ENCODE measurements at regions not wholly inside any gene's neighbourhood (a gene's known extent, or its start where the extent isn't known, plus 50 kb on each side); places are given as distances from the start of the nearest gene placed in this dataset.

DNA sequence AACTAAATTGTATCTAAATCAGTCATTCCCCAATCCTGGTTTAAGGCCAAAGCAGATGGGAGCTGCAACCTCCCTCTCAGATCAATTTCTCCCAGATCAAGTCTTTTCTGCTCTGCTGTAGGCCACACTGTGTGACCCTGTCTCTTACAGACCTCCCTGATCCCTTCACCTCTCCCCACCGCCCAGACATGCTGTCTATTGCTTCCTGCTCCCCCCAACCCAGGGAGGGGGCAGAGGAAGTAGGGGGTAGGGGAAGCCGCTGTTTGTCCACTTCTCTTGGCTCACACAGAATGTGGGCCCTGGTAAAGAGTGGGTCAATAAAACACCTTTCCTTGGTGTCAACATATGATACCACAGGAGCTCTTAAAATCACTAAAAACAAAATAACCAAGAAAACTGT lies 226.3 kb downstream of the ENC1 start:
- Histone ChIP-seq H3F3A (ENCODE audit: low read depth) (no peaks in the 10 kb centered on the region), H3K27me3 (no peaks in the 10 kb centered on the region), H3K79me2 (ENCODE audit: low read depth) (no peaks in the 10 kb centered on the region), H3K4me2 (no peak overlapping the region), H3K36me3 (no peaks in the 10 kb centered on the region), H3K9ac (no peak overlapping the region), H3K4me1 (peaks cover 36% of the 10 kb centered on the region), H4K20me1 (ENCODE audit: low read depth) (no peaks in the 10 kb centered on the region), H3K9me3 (ENCODE audit: low read depth) (no peaks in the 10 kb centered on the region), H3K27ac (no peak overlapping the region), H2AFZ (replicated peaks) (no peak overlapping the region), H3K4me3 (no peak overlapping the region)
- Mint-ChIP-seq H3K4me1 (peaks cover 44% of the 10 kb centered on the region), H3K27ac (no peak overlapping the region), H3K36me3 (no peaks in the 10 kb centered on the region), H3K27me3 (ENCODE audit: insufficient read depth, low read depth) (peaks cover 5% of the 10 kb centered on the region), H3K4me3 (no peak overlapping the region), H3K9me3 (no peaks in the 10 kb centered on the region)
- TF ChIP-seq EZH2phosphoT487 (IDR thresholded peaks at IDR 0.05) (no peak), EZH2 (IDR thresholded peaks at IDR 0.05) (no peak)
- TF ChIP-seq, protein P1, sequence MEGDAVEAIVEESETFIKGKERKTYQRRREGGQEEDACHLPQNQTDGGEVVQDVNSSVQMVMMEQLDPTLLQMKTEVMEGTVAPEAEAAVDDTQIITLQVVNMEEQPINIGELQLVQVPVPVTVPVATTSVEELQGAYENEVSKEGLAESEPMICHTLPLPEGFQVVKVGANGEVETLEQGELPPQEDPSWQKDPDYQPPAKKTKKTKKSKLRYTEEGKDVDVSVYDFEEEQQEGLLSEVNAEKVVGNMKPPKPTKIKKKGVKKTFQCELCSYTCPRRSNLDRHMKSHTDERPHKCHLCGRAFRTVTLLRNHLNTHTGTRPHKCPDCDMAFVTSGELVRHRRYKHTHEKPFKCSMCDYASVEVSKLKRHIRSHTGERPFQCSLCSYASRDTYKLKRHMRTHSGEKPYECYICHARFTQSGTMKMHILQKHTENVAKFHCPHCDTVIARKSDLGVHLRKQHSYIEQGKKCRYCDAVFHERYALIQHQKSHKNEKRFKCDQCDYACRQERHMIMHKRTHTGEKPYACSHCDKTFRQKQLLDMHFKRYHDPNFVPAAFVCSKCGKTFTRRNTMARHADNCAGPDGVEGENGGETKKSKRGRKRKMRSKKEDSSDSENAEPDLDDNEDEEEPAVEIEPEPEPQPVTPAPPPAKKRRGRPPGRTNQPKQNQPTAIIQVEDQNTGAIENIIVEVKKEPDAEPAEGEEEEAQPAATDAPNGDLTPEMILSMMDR (IDR thresholded peaks at IDR 0.05) = no peak
- DNase-seq (ENCODE audit: low spot score) = no peak

DNA sequence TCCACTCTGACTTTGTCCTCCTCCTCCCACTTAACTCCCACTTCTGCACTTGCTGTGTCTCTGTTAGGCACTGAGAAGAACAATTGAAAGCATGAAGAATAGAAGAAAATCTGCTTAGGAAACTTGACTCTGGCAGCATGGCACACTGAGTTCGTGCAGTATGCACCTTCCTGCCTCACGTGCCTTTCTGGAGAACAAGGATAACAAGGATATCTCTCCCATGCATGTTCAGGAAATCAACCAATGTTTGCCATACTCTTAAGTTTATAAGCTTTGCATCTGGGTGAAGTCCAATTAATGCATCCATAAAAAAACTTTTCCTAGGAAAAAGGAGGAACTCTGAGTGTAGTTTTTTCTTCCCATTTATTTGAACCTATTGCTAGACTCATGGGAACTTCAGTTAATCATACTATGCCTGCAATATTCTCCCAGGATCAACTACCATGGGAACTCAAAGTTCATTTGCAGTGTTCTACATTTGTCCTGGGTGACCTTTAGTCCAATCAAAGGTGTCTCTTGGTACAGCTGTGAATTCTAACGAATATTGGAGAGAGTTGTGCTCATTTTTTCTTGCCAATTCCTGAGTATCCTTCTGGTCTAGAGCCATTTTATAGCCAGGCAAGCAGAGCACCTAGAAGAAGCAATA lies 227.0 kb downstream of the ENC1 start:
- Histone ChIP-seq H3K4me2 (no peak overlapping the region), H3K36me3 (no peaks in the 10 kb centered on the region), H3K4me3 (no peak overlapping the region), H4K20me1 (ENCODE audit: low read depth) (no peaks in the 10 kb centered on the region), H3K9ac (no peak overlapping the region), H3K4me1 (peaks cover 36% of the 10 kb centered on the region), H3K79me2 (ENCODE audit: low read depth) (no peaks in the 10 kb centered on the region), H3F3A (ENCODE audit: low read depth) (no peaks in the 10 kb centered on the region), H2AFZ (replicated peaks) (no peak overlapping the region), H3K27ac (no peak overlapping the region), H3K9me3 (ENCODE audit: low read depth) (no peaks in the 10 kb centered on the region), H3K27me3 (no peaks in the 10 kb centered on the region)
- Mint-ChIP-seq H3K27ac (peak overlapping the region; percentile 55), H3K9me3 (no peaks in the 10 kb centered on the region), H3K4me1 (peaks cover 45% of the 10 kb centered on the region), H3K4me3 (no peak overlapping the region), H3K27me3 (ENCODE audit: insufficient read depth, low read depth) (peaks cover 2% of the 10 kb centered on the region), H3K36me3 (no peaks in the 10 kb centered on the region)
- TF ChIP-seq EZH2phosphoT487 (IDR thresholded peaks at IDR 0.05) (no peak), EZH2 (IDR thresholded peaks at IDR 0.05) (no peak)
- TF ChIP-seq, protein P1 (IDR thresholded peaks at IDR 0.05) = no peak
- no peak for DNase-seq (ENCODE audit: low spot score)

DNA sequence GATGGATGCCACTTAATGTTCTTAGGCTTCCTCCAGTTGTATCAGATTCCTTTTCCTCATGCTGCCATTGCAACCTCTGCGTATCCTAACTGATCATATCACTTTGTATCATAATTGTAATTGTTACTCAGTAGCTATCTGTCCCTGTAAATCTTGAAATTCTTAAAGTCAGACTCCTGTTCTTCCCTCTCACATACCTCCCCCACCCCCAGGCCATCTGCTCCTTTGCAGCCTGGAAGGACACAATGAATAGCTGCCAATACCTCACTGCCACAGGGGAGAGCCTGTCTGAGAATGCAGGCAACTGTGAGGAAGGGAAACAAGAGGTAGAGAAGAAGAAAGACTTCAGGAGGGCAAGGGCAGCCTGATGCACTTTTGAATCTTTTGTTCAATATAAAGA lies 228.5 kb downstream of the ENC1 start:
- Histone ChIP-seq H3K27ac (no peak overlapping the region), H3K36me3 (no peaks in the 10 kb centered on the region), H3K79me2 (ENCODE audit: low read depth) (no peaks in the 10 kb centered on the region), H3K9ac (no peak overlapping the region), H4K20me1 (ENCODE audit: low read depth) (no peaks in the 10 kb centered on the region), H2AFZ (replicated peaks) (no peak overlapping the region), H3K27me3 (no peaks in the 10 kb centered on the region), H3K9me3 (ENCODE audit: low read depth) (no peaks in the 10 kb centered on the region), H3F3A (ENCODE audit: low read depth) (no peaks in the 10 kb centered on the region), H3K4me3 (no peak overlapping the region), H3K4me2 (peak overlapping the region; percentile 16), H3K4me1 (peaks cover 36% of the 10 kb centered on the region)
- peaks cover 50% of the 10 kb centered on the region for H3K4me1 Mint-ChIP-seq
- peak overlapping the region; percentile 27 for H3K4me3 Mint-ChIP-seq
- no peaks in the 10 kb centered on the region for H3K9me3 Mint-ChIP-seq
- peaks cover 2% of the 10 kb centered on the region for H3K27me3 Mint-ChIP-seq (ENCODE audit: insufficient read depth, low read depth)
- H3K27ac Mint-ChIP-seq = peak overlapping the region; percentile 40
- no peaks in the 10 kb centered on the region for H3K36me3 Mint-ChIP-seq
- no peak for TF ChIP-seq EZH2phosphoT487 (IDR thresholded peaks at IDR 0.05)
- no peak for TF ChIP-seq EZH2 (IDR thresholded peaks at IDR 0.05)
- peak; percentile 70 for DNase-seq (ENCODE audit: low spot score)

DNA sequence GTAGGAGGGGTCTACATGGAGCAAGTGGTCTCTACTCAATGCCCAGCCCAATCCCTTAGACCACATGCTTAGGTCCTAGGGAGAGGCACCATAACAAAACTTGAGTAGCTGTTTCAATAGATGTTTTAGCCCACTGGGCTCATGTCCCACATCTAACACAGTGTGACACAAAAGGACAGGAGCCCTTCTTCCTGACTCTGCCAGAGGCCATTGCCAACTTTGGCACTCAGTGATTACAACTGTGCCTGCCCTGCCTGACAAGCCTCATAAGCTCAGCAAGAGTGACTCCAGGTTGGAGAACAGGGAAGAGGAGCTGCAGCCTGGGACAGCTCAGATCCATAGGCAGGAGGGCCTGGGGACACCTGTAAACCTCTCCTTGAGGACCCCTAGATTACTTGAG lies 230.8 kb downstream of the ENC1 start:
- Histone ChIP-seq H3K36me3 (no peaks in the 10 kb centered on the region), H3K27me3 (no peaks in the 10 kb centered on the region), H3K4me2 (no peak overlapping the region), H3F3A (ENCODE audit: low read depth) (no peaks in the 10 kb centered on the region), H4K20me1 (ENCODE audit: low read depth) (no peaks in the 10 kb centered on the region), H2AFZ (replicated peaks) (no peak overlapping the region), H3K4me1 (peaks cover 26% of the 10 kb centered on the region), H3K79me2 (ENCODE audit: low read depth) (no peaks in the 10 kb centered on the region), H3K4me3 (no peak overlapping the region), H3K9me3 (ENCODE audit: low read depth) (no peaks in the 10 kb centered on the region), H3K27ac (no peak overlapping the region), H3K9ac (no peak overlapping the region)
- no peak for DNase-seq (ENCODE audit: low spot score)
- TF ChIP-seq EZH2 (IDR thresholded peaks at IDR 0.05) = no peak
- TF ChIP-seq EZH2phosphoT487 (IDR thresholded peaks at IDR 0.05) = no peak
- TF ChIP-seq, protein P1 (IDR thresholded peaks at IDR 0.05) = no peak
- H3K36me3 Mint-ChIP-seq = no peaks in the 10 kb centered on the region
- H3K4me1 Mint-ChIP-seq = peaks cover 36% of the 10 kb centered on the region
- H3K4me3 Mint-ChIP-seq = no peak overlapping the region
- H3K27me3 Mint-ChIP-seq (ENCODE audit: insufficient read depth, low read depth) = peaks cover 9% of the 10 kb centered on the region
- H3K27ac Mint-ChIP-seq = no peak overlapping the region
- H3K9me3 Mint-ChIP-seq = no peaks in the 10 kb centered on the region
